Panc1 (cell line): ENCODE measurements at regions not wholly inside any gene's neighbourhood (a gene's known extent, or its start where the extent isn't known, plus 50 kb on each side); places are given as distances from the start of the nearest gene placed in this dataset.

Experiments
- ATAC-seq: fragments of 200-7000 bp; cut with Tn5 transposase; 2 replicates; pipeline ENCODE4 v1.9.1; 2020; ENCODE audit warnings: mild to moderate bottlenecking, moderate library complexity
- BruUV-seq: library from RNA; stranded (reverse); fragments of 400-500 nt; replicated peaks from 2 replicates; lab custom pipeline; 2021; lab: Mats Ljungman, UMichigan
- CTCF ChIA-PET: fragments of 300-600 bp; sonication (Branson Sonifier 250); formaldehyde crosslinking; loops from one replicate; lab custom pipeline; 2022; ENCODE audit warnings: antibody characterized with exemption; lab: Charles Lee
- POLR2A ChIA-PET: fragments of 300-600 bp; sonication (Branson Sonifier 250); formaldehyde crosslinking; loops from one replicate; lab custom pipeline; 2022; ENCODE audit warnings: antibody characterized with exemption; lab: Charles Lee
- DNase-seq: peaks from one replicate; pipeline ENCODE4 v3.0.0-alpha.2; 2010; ENCODE audit warnings: low read depth, low spot score
- H3K27ac ChIP-seq: 2 replicates; pipeline ENCODE4 v1.5.1; 2011; ENCODE audit warnings: mild to moderate bottlenecking, low read length, inconsistent platforms
- H3K27me3 ChIP-seq: fragments of 200-500 bp; sonication (Bioruptor generic); 2 replicates; pipeline ENCODE4 v1.6.0; 2014; ENCODE audit warnings: low read length, inconsistent platforms; ENCODE audit not compliant: control insufficient read depth, insufficient read depth
- H3K36me3 ChIP-seq: fragments of 200-500 bp; sonication (Bioruptor generic); 2 replicates; pipeline ENCODE4 v1.5.1; 2014; ENCODE audit warnings: inconsistent platforms, mild to moderate bottlenecking, low read length, moderate library complexity; ENCODE audit not compliant: control insufficient read depth, insufficient read depth
- H3K4me1 ChIP-seq: 2 replicates; pipeline ENCODE4 v1.5.1; 2011; ENCODE audit warnings: inconsistent platforms, mild to moderate bottlenecking, low read length, moderate library complexity; ENCODE audit not compliant: control insufficient read depth, insufficient read depth
- H3K4me3 ChIP-seq, 2 experiments: 2 replicates each; pipeline ENCODE4 v1.5.1; 2011 to 2012; ENCODE audit warnings: low read depth in 2 of 2, low read length in 2 of 2, mild to moderate bottlenecking in 2 of 2, inconsistent platforms in 1 of 2, moderate library complexity in 1 of 2
- H3K9me3 ChIP-seq: fragments of 200-500 bp; sonication (Bioruptor generic); 2 replicates; pipeline ENCODE4 v1.5.1; 2014; ENCODE audit warnings: low read depth, mild to moderate bottlenecking, inconsistent platforms, low read length, moderate library complexity; ENCODE audit not compliant: control insufficient read depth, insufficient read depth
- CTCF ChIP-seq: fragments of 450-650 bp; IDR thresholded peaks from 2 replicates; pipeline ENCODE4 v1.5.1; 2017; ENCODE audit warnings: mild to moderate bottlenecking
- TCF7L2 ChIP-seq: IDR thresholded peaks from 2 replicates; pipeline ENCODE4 v1.6.1; 2011; ENCODE audit warnings: mild to moderate bottlenecking, low read depth, low read length, inconsistent platforms
- in situ Hi-C: cut with HindIII; loops from 2 replicates; pipeline ENCODE4 v1.10.0; 2016; ENCODE audit warnings: low sequenced_read_pairs, low pct_unique_long_range_greater_than_20kb
- intact Hi-C: fragments of 100-400 bp; cut with micrococcal nuclease; formaldehyde crosslinking; loops from one replicate; pipeline ENCODE4 v1.10.0; 2022; ENCODE audit not compliant: unreplicated experiment
- TF ChIP-seq, protein P1 (sequence below), 2 experiments: IDR thresholded peaks; 2 replicates each; pipeline ENCODE4 v1.6.1; 2011 to 2012; ENCODE audit warnings: low read depth in 2 of 2, control low read depth in 1 of 2, low read length in 1 of 2, mild to moderate bottlenecking in 1 of 2, moderate library complexity in 1 of 2; ENCODE audit not compliant: insufficient read depth in 1 of 2

DNA sequence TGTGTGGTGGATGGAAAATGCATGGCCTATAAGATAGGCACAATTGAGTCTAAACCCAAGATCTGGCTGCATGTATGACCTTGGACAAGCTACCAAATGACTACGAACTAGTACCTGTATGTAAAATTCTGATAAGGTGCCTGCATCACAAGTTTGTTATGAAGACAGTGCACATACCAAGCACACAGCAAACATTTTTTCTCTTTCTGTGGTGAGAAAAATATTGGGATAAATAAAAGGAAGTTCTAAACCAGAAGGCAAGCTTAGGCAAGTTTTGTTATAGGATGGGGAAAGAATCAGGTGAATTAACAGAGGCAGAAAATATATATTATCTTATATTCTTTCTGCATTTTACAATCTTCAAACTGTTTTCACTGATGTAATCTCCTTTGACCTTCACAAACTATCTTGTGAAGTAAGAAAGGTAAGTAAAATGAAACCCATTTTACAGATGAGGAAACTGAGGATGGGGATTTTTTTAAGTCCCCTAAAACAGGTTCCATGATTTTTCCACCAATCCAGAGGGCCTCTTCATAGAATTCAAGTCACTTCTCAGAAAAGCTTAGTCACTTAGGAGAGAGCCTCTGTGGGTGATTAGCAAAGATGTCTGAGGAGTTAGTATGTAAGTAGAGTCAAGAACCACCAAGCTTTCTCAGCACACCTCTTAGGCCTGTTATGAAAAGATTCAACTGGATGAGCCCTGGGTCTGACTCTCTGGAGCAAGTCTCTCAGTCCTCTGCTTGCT is 132.0 kb upstream of the RAP1B start:
- Histone ChIP-seq H3K4me1 (peaks cover 12% of the 10 kb centered on the region), H3K9me3 (no peaks in the 10 kb centered on the region; the same call in 1 of the 2 replicates), H3K36me3 (no peaks in the 10 kb centered on the region), H3K4me3 (no peak overlapping the region), H3K27me3 (no peaks in the 10 kb centered on the region), H3K27ac (peak overlapping the region; percentile 60)
- ChIA-PET CTCF (interaction anchor here (0.6 kb wide), 1 partner anchor 203 kb away, joined by 3 read pairs; no protein-coding TSS in a partner anchor), POLR2A (no interaction called here)
- in situ Hi-C loops (no loop called here), intact Hi-C loops (no loop called here)
- BruUV-seq: no TSS peak
- TF ChIP-seq, protein P1, sequence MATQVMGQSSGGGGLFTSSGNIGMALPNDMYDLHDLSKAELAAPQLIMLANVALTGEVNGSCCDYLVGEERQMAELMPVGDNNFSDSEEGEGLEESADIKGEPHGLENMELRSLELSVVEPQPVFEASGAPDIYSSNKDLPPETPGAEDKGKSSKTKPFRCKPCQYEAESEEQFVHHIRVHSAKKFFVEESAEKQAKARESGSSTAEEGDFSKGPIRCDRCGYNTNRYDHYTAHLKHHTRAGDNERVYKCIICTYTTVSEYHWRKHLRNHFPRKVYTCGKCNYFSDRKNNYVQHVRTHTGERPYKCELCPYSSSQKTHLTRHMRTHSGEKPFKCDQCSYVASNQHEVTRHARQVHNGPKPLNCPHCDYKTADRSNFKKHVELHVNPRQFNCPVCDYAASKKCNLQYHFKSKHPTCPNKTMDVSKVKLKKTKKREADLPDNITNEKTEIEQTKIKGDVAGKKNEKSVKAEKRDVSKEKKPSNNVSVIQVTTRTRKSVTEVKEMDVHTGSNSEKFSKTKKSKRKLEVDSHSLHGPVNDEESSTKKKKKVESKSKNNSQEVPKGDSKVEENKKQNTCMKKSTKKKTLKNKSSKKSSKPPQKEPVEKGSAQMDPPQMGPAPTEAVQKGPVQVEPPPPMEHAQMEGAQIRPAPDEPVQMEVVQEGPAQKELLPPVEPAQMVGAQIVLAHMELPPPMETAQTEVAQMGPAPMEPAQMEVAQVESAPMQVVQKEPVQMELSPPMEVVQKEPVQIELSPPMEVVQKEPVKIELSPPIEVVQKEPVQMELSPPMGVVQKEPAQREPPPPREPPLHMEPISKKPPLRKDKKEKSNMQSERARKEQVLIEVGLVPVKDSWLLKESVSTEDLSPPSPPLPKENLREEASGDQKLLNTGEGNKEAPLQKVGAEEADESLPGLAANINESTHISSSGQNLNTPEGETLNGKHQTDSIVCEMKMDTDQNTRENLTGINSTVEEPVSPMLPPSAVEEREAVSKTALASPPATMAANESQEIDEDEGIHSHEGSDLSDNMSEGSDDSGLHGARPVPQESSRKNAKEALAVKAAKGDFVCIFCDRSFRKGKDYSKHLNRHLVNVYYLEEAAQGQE (IDR thresholded peaks at IDR 0.05; ENCODE audit: insufficient read depth in 1 of 2, low read depth in 2 of 2, low read length in 1 of 2): no peak
- TF ChIP-seq CTCF: no peak
- ATAC-seq: no peak
- DNase-seq: no peak

GRCh38 chr12:68479261-68479895 is 131.3 kb upstream of the RAP1B start:
- no peak overlapping the region for H3K4me3 ChIP-seq
- in situ Hi-C loops: no loop called here
- H3K9me3 ChIP-seq: no peaks in the 10 kb centered on the region; the same call in 1 of the 2 replicates
- no peaks in the 10 kb centered on the region for H3K27me3 ChIP-seq
- ATAC-seq: no peak; the same call in 1 of the 2 replicates
- TF ChIP-seq TCF7L2 (0 out of 2 replicates have a peak, but pooled peaks have one; percentile 51), CTCF (no peak)
- H3K27ac ChIP-seq: peak overlapping the region; percentile 60
- peaks cover 12% of the 10 kb centered on the region for H3K4me1 ChIP-seq
- H3K36me3 ChIP-seq: no peaks in the 10 kb centered on the region
- POLR2A ChIA-PET: interaction anchor here (0.8 kb wide), 1 partner anchor 142 kb away, joined by 7 read pairs; no protein-coding TSS in a partner anchor
- intact Hi-C loops: no loop called here
- BruUV-seq: no TSS peak
- DNase-seq: no peak
- CTCF ChIA-PET: interaction anchor here (0.6 kb wide), 2 partner anchors 107 to 202 kb away, joined by 3 to 4 read pairs; no protein-coding TSS in a partner anchor
